MM.1S (cell line): ENCODE measurements at regions not wholly inside any gene's neighbourhood (a gene's known extent, or its start where the extent isn't known, plus 50 kb on each side); places are given as distances from the start of the nearest gene placed in this dataset.

Source experiments
- DNase-seq: peaks from one replicate; pipeline ENCODE4 v3.0.0-alpha.2; 2015
- H2AFZ ChIP-seq: fragments of 300-600 bp; sonication (generic); 2 replicates; pipeline ENCODE4 v1.6.0; 2016; ENCODE audit warnings: antibody characterized with exemption, low read length
- H3F3A ChIP-seq: fragments of 300-600 bp; sonication (generic); 2 replicates; pipeline ENCODE4 v1.6.1; 2016; ENCODE audit warnings: mild to moderate bottlenecking, antibody characterized with exemption, low read length, moderate library complexity, mixed read lengths; ENCODE audit not compliant: insufficient read depth
- H3K27ac ChIP-seq: fragments of 300-600 bp; sonication (generic); 2 replicates; pipeline ENCODE4 v1.5.1; 2016; ENCODE audit warnings: mild to moderate bottlenecking, low read length
- H3K27me3 ChIP-seq: fragments of 300-600 bp; sonication (generic); replicated peaks from 2 replicates; pipeline ENCODE4 v1.6.0; 2016; ENCODE audit warnings: low read length; ENCODE audit not compliant: insufficient read depth
- H3K36me3 ChIP-seq: fragments of 300-600 bp; sonication (generic); replicated peaks from 2 replicates; pipeline ENCODE4 v1.6.1; 2016; ENCODE audit warnings: mild to moderate bottlenecking, low read length, mixed read lengths; ENCODE audit not compliant: insufficient read depth
- H3K4me1 ChIP-seq: fragments of 300-600 bp; sonication (generic); 2 replicates; pipeline ENCODE4 v1.6.1; 2016; ENCODE audit warnings: low read length, mixed read lengths
- H3K4me2 ChIP-seq: fragments of 300-600 bp; sonication (generic); 2 replicates; pipeline ENCODE4 v1.6.0; 2016; ENCODE audit warnings: low read depth, low read length
- H3K4me3 ChIP-seq: fragments of 300-600 bp; sonication (generic); 2 replicates; pipeline ENCODE4 v1.5.1; 2016; ENCODE audit warnings: low read length, mixed read lengths
- H3K79me2 ChIP-seq: fragments of 300-600 bp; sonication (generic); 2 replicates; pipeline ENCODE4 v1.6.1; 2016; ENCODE audit warnings: mixed run types, low read length, mixed read lengths
- H3K9ac ChIP-seq: fragments of 300-600 bp; sonication (generic); 2 replicates; pipeline ENCODE4 v1.6.1; 2016; ENCODE audit warnings: low read length, mixed read lengths
- H3K9me2 ChIP-seq: fragments of 300-600 bp; sonication (generic); replicated peaks from 2 replicates; pipeline ENCODE4 v1.6.1; 2016; ENCODE audit warnings: mild to moderate bottlenecking, low read length, mixed read lengths; ENCODE audit not compliant: insufficient read depth
- H3K9me3 ChIP-seq: fragments of 300-600 bp; sonication (generic); replicated peaks from 2 replicates; pipeline ENCODE4 v1.6.1; 2016; ENCODE audit warnings: mild to moderate bottlenecking, low read length, mixed read lengths; ENCODE audit not compliant: insufficient read depth
- H4K20me1 ChIP-seq: fragments of 300-600 bp; sonication (generic); 2 replicates; pipeline ENCODE4 v1.6.1; 2016; ENCODE audit warnings: mild to moderate bottlenecking, low read length, moderate library complexity, mixed read lengths; ENCODE audit not compliant: insufficient read depth
- EZH2 ChIP-seq: fragments of 300-600 bp; sonication (generic); optimal IDR thresholded peaks from 2 replicates; pipeline ENCODE3; 2017; ENCODE audit warnings: low read depth, mild to moderate bottlenecking, antibody characterized with exemption, low read length, mixed read lengths
- EZH2phosphoT487 ChIP-seq: fragments of 300-600 bp; sonication (generic); IDR thresholded peaks from 2 replicates; pipeline ENCODE4 v1.6.1; 2018; ENCODE audit warnings: antibody characterized with exemption, low read length
- TF ChIP-seq, protein P1 (sequence below): fragments of 300-600 bp; sonication (generic); IDR thresholded peaks from 2 replicates; pipeline ENCODE4 v1.5.1; 2016; ENCODE audit warnings: antibody characterized with exemption, low read length, mixed read lengths

GRCh38 chr6:43953794-43954310 lies 173.4 kb downstream of the MRPL14 start:
- no peaks in the 10 kb centered on the region for H3K27me3 ChIP-seq
- DNase-seq: no peak
- H3K9ac ChIP-seq: no peak overlapping the region
- no peaks in the 10 kb centered on the region for H3K79me2 ChIP-seq
- H3K4me2 ChIP-seq: no peak overlapping the region
- no peak overlapping the region for H2AFZ ChIP-seq
- no peak overlapping the region for H3K4me3 ChIP-seq
- no peaks in the 10 kb centered on the region for H3K9me2 ChIP-seq
- no peaks in the 10 kb centered on the region for H3F3A ChIP-seq
- no peaks in the 10 kb centered on the region for H3K4me1 ChIP-seq
- TF ChIP-seq EZH2 (no peak), EZH2phosphoT487 (no peak)
- TF ChIP-seq, protein P1, sequence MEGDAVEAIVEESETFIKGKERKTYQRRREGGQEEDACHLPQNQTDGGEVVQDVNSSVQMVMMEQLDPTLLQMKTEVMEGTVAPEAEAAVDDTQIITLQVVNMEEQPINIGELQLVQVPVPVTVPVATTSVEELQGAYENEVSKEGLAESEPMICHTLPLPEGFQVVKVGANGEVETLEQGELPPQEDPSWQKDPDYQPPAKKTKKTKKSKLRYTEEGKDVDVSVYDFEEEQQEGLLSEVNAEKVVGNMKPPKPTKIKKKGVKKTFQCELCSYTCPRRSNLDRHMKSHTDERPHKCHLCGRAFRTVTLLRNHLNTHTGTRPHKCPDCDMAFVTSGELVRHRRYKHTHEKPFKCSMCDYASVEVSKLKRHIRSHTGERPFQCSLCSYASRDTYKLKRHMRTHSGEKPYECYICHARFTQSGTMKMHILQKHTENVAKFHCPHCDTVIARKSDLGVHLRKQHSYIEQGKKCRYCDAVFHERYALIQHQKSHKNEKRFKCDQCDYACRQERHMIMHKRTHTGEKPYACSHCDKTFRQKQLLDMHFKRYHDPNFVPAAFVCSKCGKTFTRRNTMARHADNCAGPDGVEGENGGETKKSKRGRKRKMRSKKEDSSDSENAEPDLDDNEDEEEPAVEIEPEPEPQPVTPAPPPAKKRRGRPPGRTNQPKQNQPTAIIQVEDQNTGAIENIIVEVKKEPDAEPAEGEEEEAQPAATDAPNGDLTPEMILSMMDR: no peak
- H4K20me1 ChIP-seq: no peaks in the 10 kb centered on the region
- H3K9me3 ChIP-seq: no peaks in the 10 kb centered on the region
- no peaks in the 10 kb centered on the region for H3K36me3 ChIP-seq
- H3K27ac ChIP-seq: no peak overlapping the region

DNA sequence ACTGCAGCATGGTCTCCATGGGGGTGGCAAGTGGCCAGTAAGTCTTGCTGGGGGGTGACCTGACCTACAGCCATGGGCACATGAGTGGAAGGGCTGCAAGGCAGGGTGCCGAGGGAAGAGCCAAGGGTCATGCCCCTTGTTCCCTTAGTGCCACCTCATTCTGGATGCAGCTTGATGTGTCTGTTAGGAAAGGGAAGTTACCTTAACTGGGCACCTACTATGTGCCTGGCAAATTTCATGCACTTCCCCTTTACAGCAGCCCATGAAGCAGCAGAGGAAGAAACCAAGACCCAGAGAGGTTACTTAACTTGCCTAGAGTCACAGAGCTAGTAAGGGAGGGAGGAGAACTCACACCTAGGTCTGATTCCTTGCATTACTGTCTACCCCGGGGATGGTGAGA lies 174.0 kb downstream of the MRPL14 start:
- Histone ChIP-seq H3K9me2 (no peaks in the 10 kb centered on the region), H3F3A (no peaks in the 10 kb centered on the region), H2AFZ (no peak overlapping the region), H3K27ac (no peak overlapping the region), H3K27me3 (no peaks in the 10 kb centered on the region), H3K79me2 (no peaks in the 10 kb centered on the region), H3K4me3 (no peak overlapping the region), H3K36me3 (no peaks in the 10 kb centered on the region), H3K9me3 (no peaks in the 10 kb centered on the region), H3K4me2 (no peak overlapping the region), H4K20me1 (no peaks in the 10 kb centered on the region), H3K4me1 (no peaks in the 10 kb centered on the region), H3K9ac (no peak overlapping the region)
- no peak for DNase-seq
- TF ChIP-seq, protein P1: no peak
- no peak for TF ChIP-seq EZH2phosphoT487
- no peak for TF ChIP-seq EZH2

- no peaks in the 10 kb centered on the region for H3K36me3 ChIP-seq
- no peak overlapping the region for H3K27ac ChIP-seq
- H3K27me3 ChIP-seq: no peaks in the 10 kb centered on the region
- H3K9me3 ChIP-seq: no peaks in the 10 kb centered on the region
- no peak overlapping the region for H2AFZ ChIP-seq
- no peak for DNase-seq
- H3K79me2 ChIP-seq: no peaks in the 10 kb centered on the region
- TF ChIP-seq, protein P1: peak; percentile 41; the same call in 1 of the 2 replicates
- no peak for TF ChIP-seq EZH2
- no peaks in the 10 kb centered on the region for H4K20me1 ChIP-seq
- no peak overlapping the region for H3K4me2 ChIP-seq
- no peak overlapping the region for H3K4me3 ChIP-seq
- H3K9me2 ChIP-seq: no peaks in the 10 kb centered on the region
- H3K4me1 ChIP-seq: no peaks in the 10 kb centered on the region
- no peaks in the 10 kb centered on the region for H3F3A ChIP-seq
- no peak overlapping the region for H3K9ac ChIP-seq
These were observed 174.5 kb downstream of the MRPL14 start for GRCh38 chr6:43952746-43953145.
